Activated naive CD8-positive, alpha-beta T cell treated with anti-CD3 and anti-CD28 coated beads for 36 hours (primary cell): ENCODE measurements at regions not wholly inside any gene's neighbourhood (a gene's known extent, or its start where the extent isn't known, plus 50 kb on each side); places are given as distances from the start of the nearest gene placed in this dataset.

Experiments
- DNase-seq: peaks from one replicate; pipeline ENCODE4 v3.0.0; 2021
- H3K27ac Mint-ChIP-seq: one replicate; pipeline ENCODE4 v1.8.0; 2022; ENCODE audit warnings: mild to moderate bottlenecking, moderate library complexity, mixed read lengths
- H3K27me3 Mint-ChIP-seq: one replicate; pipeline ENCODE4 v1.8.0; 2022; ENCODE audit warnings: mild to moderate bottlenecking, mixed read lengths
- H3K36me3 Mint-ChIP-seq: one replicate; pipeline ENCODE4 v1.8.0; 2021; ENCODE audit warnings: mild to moderate bottlenecking, mixed read lengths
- H3K4me1 Mint-ChIP-seq: one replicate; pipeline ENCODE4 v1.8.0; 2021; ENCODE audit warnings: mixed read lengths
- H3K4me3 Mint-ChIP-seq: one replicate; pipeline ENCODE4 v1.8.0; 2022; ENCODE audit warnings: mild to moderate bottlenecking, moderate library complexity, mixed read lengths
- H3K9me3 Mint-ChIP-seq: one replicate; pipeline ENCODE4 v1.8.0; 2022; ENCODE audit warnings: mixed read lengths

- peaks cover 4% of the 10 kb centered on the region for H3K27me3 Mint-ChIP-seq
- no peak overlapping the region for H3K27ac Mint-ChIP-seq
Observed at GRCh38 chr10:31603235-31604087, 284.4 kb downstream of the ZEB1 start.

GRCh38 chr10:31602541-31603234 is 283.7 kb downstream of the ZEB1 start:
- H3K27me3 Mint-ChIP-seq, result no peaks in the 10 kb centered on the region
- no peak for DNase-seq
- H3K27ac Mint-ChIP-seq, result no peak overlapping the region

More at GRCh38 chr10:31603235-31604087, 284.4 kb downstream of the ZEB1 start:
- DNase-seq, result peak; percentile 93
- no peaks in the 10 kb centered on the region for H3K36me3 Mint-ChIP-seq
- peaks cover 18% of the 10 kb centered on the region for H3K4me1 Mint-ChIP-seq
- H3K4me3 Mint-ChIP-seq, result peak overlapping the region; percentile 82
- H3K9me3 Mint-ChIP-seq, result no peaks in the 10 kb centered on the region

GRCh38 chr10:31601136-31601535 is 282.1 kb downstream of the ZEB1 start:
- Mint-ChIP-seq H3K4me1 (peaks cover 18% of the 10 kb centered on the region), H3K27ac (no peak overlapping the region), H3K36me3 (no peaks in the 10 kb centered on the region), H3K9me3 (no peaks in the 10 kb centered on the region), H3K4me3 (no peak overlapping the region), H3K27me3 (no peaks in the 10 kb centered on the region)
- DNase-seq, result no peak

More at GRCh38 chr10:31602541-31603234, 283.7 kb downstream of the ZEB1 start:
- peaks cover 18% of the 10 kb centered on the region for H3K4me1 Mint-ChIP-seq
- no peaks in the 10 kb centered on the region for H3K9me3 Mint-ChIP-seq
- H3K36me3 Mint-ChIP-seq, result no peaks in the 10 kb centered on the region
- peak overlapping the region; percentile 70 for H3K4me3 Mint-ChIP-seq

DNA sequence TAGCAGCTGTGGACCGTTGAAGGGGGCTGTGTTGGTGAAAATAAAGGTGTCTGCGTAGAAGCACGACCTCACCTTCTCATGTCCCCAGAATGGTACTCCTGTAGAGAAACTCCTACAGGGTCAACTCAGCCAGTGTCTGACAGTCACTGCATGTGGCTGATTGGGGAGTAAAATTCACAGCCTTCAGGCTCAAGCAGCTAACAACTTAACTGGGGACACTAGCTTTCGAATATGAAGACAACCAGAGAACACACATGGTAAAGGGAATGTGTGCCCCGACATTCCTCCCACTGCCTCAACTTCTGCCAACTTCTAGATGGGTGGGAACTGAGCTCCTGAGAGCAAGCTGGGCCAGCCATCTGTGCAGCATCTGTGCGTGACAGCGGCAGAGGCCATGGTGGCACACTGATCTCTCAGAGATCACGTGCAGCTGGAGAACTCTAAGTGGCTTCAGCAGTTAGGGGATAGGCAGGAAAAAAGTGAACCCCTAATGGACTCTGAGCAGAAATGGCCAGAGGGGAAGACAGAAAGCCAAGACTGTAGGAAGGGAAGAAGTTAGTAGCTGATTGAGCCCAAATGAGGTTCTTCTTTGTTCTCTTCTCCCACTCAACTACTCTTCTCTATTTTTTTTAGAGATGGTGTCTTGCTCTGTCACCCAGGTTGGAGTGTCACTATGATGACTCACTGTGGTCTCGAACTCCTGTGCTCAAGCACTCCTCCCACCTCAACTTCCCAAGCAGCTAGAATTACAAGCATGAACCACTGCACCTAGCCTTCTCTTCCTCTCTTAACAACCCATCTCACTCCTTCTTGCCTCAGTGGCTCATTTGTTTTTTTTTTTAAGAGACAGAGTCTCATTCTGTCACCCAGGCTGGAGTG is 280.8 kb downstream of the ZEB1 start:
- Mint-ChIP-seq H3K4me3 (no peak overlapping the region), H3K27ac (no peak overlapping the region), H3K4me1 (peaks cover 18% of the 10 kb centered on the region), H3K36me3 (no peaks in the 10 kb centered on the region), H3K27me3 (no peaks in the 10 kb centered on the region), H3K9me3 (no peaks in the 10 kb centered on the region)
- no peak for DNase-seq

DNA sequence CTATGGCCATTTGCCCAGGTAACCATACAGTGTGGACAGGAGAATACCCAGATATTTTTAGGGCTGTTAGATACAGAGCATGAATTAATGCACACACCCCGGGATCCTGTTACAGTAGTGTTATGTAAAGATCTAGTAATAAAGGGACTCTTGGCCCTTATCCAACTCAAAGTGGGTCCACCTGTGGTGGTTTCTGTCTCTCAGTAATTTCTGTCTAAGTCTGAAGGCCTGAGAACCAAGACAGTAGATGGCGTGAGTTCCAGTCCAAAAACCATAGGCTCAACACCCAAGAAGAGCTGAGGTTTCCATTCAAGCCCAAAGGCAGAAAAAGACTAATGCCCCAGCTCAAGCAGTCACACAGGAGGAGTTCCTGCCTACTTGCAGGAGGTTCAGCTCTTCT is 277.7 kb downstream of the ZEB1 start:
- peaks cover 1% of the 10 kb centered on the region for H3K36me3 Mint-ChIP-seq
- H3K4me3 Mint-ChIP-seq, result no peak overlapping the region
- DNase-seq, result no peak
- H3K27ac Mint-ChIP-seq, result no peak overlapping the region
- H3K9me3 Mint-ChIP-seq, result peaks cover 10% of the 10 kb centered on the region
- peaks cover 8% of the 10 kb centered on the region for H3K27me3 Mint-ChIP-seq
- H3K4me1 Mint-ChIP-seq, result peaks cover 12% of the 10 kb centered on the region

- Mint-ChIP-seq H3K27me3 (peaks cover 13% of the 10 kb centered on the region), H3K4me1 (peaks cover 7% of the 10 kb centered on the region), H3K36me3 (peaks cover 1% of the 10 kb centered on the region), H3K27ac (no peak overlapping the region), H3K4me3 (no peak overlapping the region), H3K9me3 (peaks cover 15% of the 10 kb centered on the region)
- DNase-seq, result no peak
Observed at GRCh38 chr10:31595992-31596391, 277.0 kb downstream of the ZEB1 start.

DNA sequence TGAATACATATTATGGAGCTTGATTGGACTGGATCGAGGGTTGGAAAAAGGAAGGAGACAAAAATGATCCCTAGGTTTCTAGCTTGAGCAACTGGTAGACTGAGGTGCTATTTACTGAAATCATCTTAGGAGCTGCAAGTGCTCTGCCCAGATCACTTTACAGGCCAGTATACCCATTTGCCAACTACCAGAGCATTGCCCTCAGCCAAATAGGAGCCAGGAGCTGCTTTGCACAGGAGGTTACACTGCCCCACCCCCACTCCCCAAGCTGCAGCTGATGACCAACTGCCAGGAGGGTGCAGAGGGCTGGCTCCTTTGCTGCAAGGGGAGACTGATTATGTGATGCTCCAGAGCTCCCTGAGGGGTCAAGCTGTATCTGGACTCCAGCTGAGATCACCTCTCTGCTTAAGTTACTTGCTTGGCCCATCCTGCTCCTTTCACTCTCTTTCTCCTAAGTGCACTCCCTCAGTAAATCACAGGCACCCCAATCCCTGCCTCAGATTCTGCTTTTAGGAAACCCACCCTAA is 275.4 kb downstream of the ZEB1 start:
- Mint-ChIP-seq H3K4me3 (no peak overlapping the region), H3K27me3 (peaks cover 13% of the 10 kb centered on the region), H3K36me3 (peaks cover 1% of the 10 kb centered on the region), H3K27ac (no peak overlapping the region), H3K9me3 (peaks cover 18% of the 10 kb centered on the region), H3K4me1 (no peaks in the 10 kb centered on the region)
- DNase-seq, result no peak

GRCh38 chr10:31593124-31593523 is 274.1 kb downstream of the ZEB1 start:
- Mint-ChIP-seq H3K27ac (no peak overlapping the region), H3K4me1 (no peaks in the 10 kb centered on the region), H3K9me3 (peaks cover 18% of the 10 kb centered on the region), H3K27me3 (peaks cover 17% of the 10 kb centered on the region), H3K4me3 (no peak overlapping the region), H3K36me3 (peaks cover 1% of the 10 kb centered on the region)
- no peak for DNase-seq

GRCh38 chr10:31591569-31591968 is 272.6 kb downstream of the ZEB1 start:
- Mint-ChIP-seq H3K4me3 (no peak overlapping the region), H3K36me3 (peaks cover 1% of the 10 kb centered on the region), H3K27me3 (peaks cover 31% of the 10 kb centered on the region), H3K27ac (no peak overlapping the region), H3K4me1 (peaks cover 6% of the 10 kb centered on the region), H3K9me3 (peaks cover 18% of the 10 kb centered on the region)
- DNase-seq, result no peak

DNA sequence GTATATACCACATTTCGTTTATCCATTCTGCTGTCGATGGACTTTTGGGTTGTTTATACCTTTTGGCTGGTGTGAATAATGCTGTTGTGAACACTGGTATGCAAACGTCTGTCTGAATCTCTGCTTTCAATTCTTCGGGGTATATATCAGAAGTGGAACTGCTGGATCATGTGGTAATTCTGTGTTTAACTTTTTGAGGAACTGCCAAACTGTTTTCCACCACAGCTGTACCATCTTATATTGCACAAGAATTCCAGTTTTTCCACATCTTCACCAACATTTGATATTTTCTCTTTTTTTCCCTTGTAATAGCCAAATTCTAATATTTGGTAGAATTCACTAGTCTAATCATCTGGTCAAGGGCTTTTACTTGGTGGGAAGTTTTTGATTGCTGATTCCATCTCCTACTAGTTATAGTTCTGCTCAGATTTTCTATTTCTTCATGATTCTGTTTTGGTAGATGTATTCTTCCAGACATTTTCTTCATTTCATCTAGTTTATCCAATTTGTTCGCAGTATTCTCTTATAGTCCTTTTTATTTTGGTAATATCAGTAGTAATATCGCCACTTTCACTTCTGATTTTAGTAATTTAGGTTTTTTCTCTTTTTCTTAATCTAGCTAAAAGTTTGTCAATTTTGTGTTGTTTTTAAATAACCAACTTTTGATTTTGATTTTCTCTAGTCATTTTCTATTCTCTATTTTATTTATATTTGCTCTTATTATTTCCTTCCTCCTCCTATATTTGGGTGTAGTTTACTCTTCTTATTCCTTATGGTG is 271.2 kb downstream of the ZEB1 start:
- Mint-ChIP-seq H3K27me3 (peaks cover 40% of the 10 kb centered on the region), H3K9me3 (peaks cover 18% of the 10 kb centered on the region), H3K4me3 (no peak overlapping the region), H3K27ac (no peak overlapping the region), H3K36me3 (peaks cover 1% of the 10 kb centered on the region), H3K4me1 (peaks cover 6% of the 10 kb centered on the region)
- DNase-seq, result no peak

DNA sequence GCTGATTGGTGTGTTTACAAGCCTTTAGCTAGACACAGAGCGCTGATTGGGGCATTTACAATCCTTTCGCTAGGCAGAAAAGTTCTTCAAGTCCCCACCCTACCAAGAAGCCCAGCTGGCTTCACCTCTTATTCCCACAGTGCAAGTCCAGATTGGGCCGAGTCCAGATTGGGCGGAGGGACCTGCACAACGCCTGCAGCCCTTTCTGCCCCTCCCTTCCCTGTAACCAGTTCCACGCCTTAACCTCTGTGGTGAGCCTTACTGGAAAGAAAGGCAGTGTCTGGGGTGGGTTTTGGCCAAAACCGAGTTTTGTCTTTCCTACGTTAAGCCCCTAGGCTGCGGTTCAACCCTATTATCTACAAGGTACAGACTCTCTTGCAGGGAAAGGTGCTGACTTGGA is 268.7 kb downstream of the ZEB1 start:
- Mint-ChIP-seq H3K4me3 (no peak overlapping the region), H3K9me3 (peaks cover 17% of the 10 kb centered on the region), H3K27ac (no peak overlapping the region), H3K4me1 (peaks cover 6% of the 10 kb centered on the region), H3K36me3 (peaks cover 1% of the 10 kb centered on the region), H3K27me3 (peaks cover 47% of the 10 kb centered on the region)
- no peak for DNase-seq

- no peak for DNase-seq
- peaks cover 43% of the 10 kb centered on the region for H3K27me3 Mint-ChIP-seq
- H3K36me3 Mint-ChIP-seq, result no peaks in the 10 kb centered on the region
- peaks cover 8% of the 10 kb centered on the region for H3K4me1 Mint-ChIP-seq
- H3K9me3 Mint-ChIP-seq, result peaks cover 10% of the 10 kb centered on the region
- peak overlapping the region; percentile 53 for H3K4me3 Mint-ChIP-seq
- H3K27ac Mint-ChIP-seq, result no peak overlapping the region
Observed at GRCh38 chr10:31586723-31587638, 268.0 kb downstream of the ZEB1 start.

DNA sequence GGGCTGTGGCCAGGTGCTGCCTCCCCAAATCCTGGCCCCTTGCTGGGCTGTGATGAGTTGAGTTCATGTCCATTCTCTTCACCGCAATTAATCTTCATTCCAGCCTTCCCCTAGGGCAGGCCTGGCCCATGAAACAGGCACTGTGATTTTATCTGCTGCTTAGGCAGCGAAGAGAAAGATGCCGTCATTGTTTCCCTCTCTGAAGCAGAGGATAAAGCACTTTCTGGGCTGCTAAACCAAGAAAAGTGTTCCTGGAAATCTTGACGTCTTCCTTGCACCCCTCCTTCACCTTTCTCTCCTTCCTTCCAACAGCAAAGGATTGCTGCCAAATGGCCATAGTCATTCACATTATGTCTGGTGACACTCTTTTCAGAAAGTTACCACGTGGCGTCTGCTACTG is 265.9 kb downstream of the ZEB1 start:
- Mint-ChIP-seq H3K9me3 (no peaks in the 10 kb centered on the region), H3K4me1 (peaks cover 11% of the 10 kb centered on the region), H3K36me3 (no peaks in the 10 kb centered on the region), H3K27me3 (peaks cover 36% of the 10 kb centered on the region), H3K27ac (no peak overlapping the region), H3K4me3 (no peak overlapping the region)
- DNase-seq, result no peak
